ENCODE measurements at regions not wholly inside any gene's neighbourhood (a gene's known extent, or its start where the extent isn't known, plus 50 kb on each side); places are given as distances from the start of the nearest gene placed in this dataset.

GRCh38 chr18:47627030-47627429 lies 303.4 kb downstream of the SMAD2 start:
- TF ChIP-seq SIN3A (IDR thresholded peaks at IDR 0.05; ENCODE audit: borderline replicate concordance, insufficient read depth, low read length) (no peak), POLR2AphosphoS5 (IDR thresholded peaks at IDR 0.05; ENCODE audit: low read depth, low read length) (no peak), REST (IDR thresholded peaks at IDR 0.05; ENCODE audit: insufficient read depth in 1 of 2, low read depth in 2 of 2, low read length in 2 of 2) (peak in 1 of 2 experiments; percentile 82; a peak in 2 of 4 replicates), FOXP2 (optimal IDR thresholded peaks at IDR 0.05; ENCODE audit: borderline replicate concordance, extremely low read depth, extremely low read length, insufficient read depth) (no peak), TAF1 (IDR thresholded peaks at IDR 0.05; ENCODE audit: borderline replicate concordance, insufficient read depth, low read length) (no peak)

- TF ChIP-seq POLR2AphosphoS5 (IDR thresholded peaks at IDR 0.05; ENCODE audit: low read depth, low read length): no peak
- no peak for TF ChIP-seq TAF1 (IDR thresholded peaks at IDR 0.05; ENCODE audit: borderline replicate concordance, insufficient read depth, low read length)
- TF ChIP-seq SIN3A (IDR thresholded peaks at IDR 0.05; ENCODE audit: borderline replicate concordance, insufficient read depth, low read length): no peak
- no peak for TF ChIP-seq REST (IDR thresholded peaks at IDR 0.05; ENCODE audit: insufficient read depth in 1 of 2, low read depth in 2 of 2, low read length in 2 of 2)
- TF ChIP-seq FOXP2 (optimal IDR thresholded peaks at IDR 0.05; ENCODE audit: borderline replicate concordance, extremely low read depth, extremely low read length, insufficient read depth): no peak
Observed at GRCh38 chr18:47619771-47620448, 310.5 kb downstream of the SMAD2 start.

GRCh38 chr18:47618758-47619157 lies 311.7 kb downstream of the SMAD2 start:
- TF ChIP-seq FOXP2 (optimal IDR thresholded peaks at IDR 0.05; ENCODE audit: borderline replicate concordance, extremely low read depth, extremely low read length, insufficient read depth): no peak
- TF ChIP-seq POLR2AphosphoS5 (IDR thresholded peaks at IDR 0.05; ENCODE audit: low read depth, low read length): no peak
- no peak for TF ChIP-seq REST (IDR thresholded peaks at IDR 0.05; ENCODE audit: insufficient read depth in 1 of 2, low read depth in 2 of 2, low read length in 2 of 2)
- TF ChIP-seq SIN3A (IDR thresholded peaks at IDR 0.05; ENCODE audit: borderline replicate concordance, insufficient read depth, low read length): no peak
- no peak for TF ChIP-seq TAF1 (IDR thresholded peaks at IDR 0.05; ENCODE audit: borderline replicate concordance, insufficient read depth, low read length)

DNA sequence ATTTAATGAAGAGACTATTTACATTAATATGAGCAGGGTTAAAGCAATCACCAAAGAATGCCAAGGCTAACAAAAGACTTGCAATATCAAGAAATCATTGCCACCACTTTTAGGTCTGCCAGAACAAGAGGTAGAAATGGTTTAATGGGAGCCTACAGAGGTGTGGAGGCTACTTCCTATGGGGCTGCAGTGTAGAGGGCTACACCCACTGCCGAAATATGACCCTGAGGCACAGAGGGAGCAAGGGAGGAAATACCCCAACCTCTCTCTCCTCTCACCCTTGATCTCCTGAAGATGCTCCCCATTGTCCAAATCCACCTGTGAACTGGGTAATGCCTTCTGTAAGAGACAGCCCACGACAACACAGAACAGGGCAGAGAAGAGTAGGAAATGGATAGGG lies 315.4 kb downstream of the SMAD2 start:
- TF ChIP-seq FOXP2 (optimal IDR thresholded peaks at IDR 0.05; ENCODE audit: borderline replicate concordance, extremely low read depth, extremely low read length, insufficient read depth) (no peak), REST (IDR thresholded peaks at IDR 0.05; ENCODE audit: insufficient read depth in 1 of 2, low read depth in 2 of 2, low read length in 2 of 2) (no peak), SIN3A (IDR thresholded peaks at IDR 0.05; ENCODE audit: borderline replicate concordance, insufficient read depth, low read length) (no peak), POLR2AphosphoS5 (IDR thresholded peaks at IDR 0.05; ENCODE audit: low read depth, low read length) (no peak), TAF1 (IDR thresholded peaks at IDR 0.05; ENCODE audit: borderline replicate concordance, insufficient read depth, low read length) (no peak)

Data from PFSK-1 (cell line).